Astrocyte of the cerebellum (primary cell): ENCODE measurements at regions not wholly inside any gene's neighbourhood (a gene's known extent, or its start where the extent isn't known, plus 50 kb on each side); places are given as distances from the start of the nearest gene placed in this dataset.

Experiments used
- DNase-seq: peaks from one replicate; pipeline ENCODE4 v3.0.0-alpha.2; 2011; ENCODE audit warnings: low read depth
- H3K4me3 ChIP-seq: 2 replicates; pipeline ENCODE4 v1.5.1; 2011; ENCODE audit warnings: mild to moderate bottlenecking, low read depth, low read length, moderate library complexity
- in situ Hi-C: cut with HindIII; loops from 2 replicates; pipeline ENCODE4 v1.10.0; 2017; ENCODE audit warnings: low sequenced_read_pairs
- TF ChIP-seq, protein P1 (sequence below): IDR thresholded peaks from 2 replicates; pipeline ENCODE4 v1.5.1; 2012; ENCODE audit warnings: low read length, low read depth, moderate library complexity, mild to moderate bottlenecking; ENCODE audit errors: missing control alignments

- no peak for DNase-seq
- TF ChIP-seq, protein P1, sequence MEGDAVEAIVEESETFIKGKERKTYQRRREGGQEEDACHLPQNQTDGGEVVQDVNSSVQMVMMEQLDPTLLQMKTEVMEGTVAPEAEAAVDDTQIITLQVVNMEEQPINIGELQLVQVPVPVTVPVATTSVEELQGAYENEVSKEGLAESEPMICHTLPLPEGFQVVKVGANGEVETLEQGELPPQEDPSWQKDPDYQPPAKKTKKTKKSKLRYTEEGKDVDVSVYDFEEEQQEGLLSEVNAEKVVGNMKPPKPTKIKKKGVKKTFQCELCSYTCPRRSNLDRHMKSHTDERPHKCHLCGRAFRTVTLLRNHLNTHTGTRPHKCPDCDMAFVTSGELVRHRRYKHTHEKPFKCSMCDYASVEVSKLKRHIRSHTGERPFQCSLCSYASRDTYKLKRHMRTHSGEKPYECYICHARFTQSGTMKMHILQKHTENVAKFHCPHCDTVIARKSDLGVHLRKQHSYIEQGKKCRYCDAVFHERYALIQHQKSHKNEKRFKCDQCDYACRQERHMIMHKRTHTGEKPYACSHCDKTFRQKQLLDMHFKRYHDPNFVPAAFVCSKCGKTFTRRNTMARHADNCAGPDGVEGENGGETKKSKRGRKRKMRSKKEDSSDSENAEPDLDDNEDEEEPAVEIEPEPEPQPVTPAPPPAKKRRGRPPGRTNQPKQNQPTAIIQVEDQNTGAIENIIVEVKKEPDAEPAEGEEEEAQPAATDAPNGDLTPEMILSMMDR = no peak
- in situ Hi-C loops = no loop called here
- H3K4me3 ChIP-seq = no peak overlapping the region
Measured at GRCh38 chr4:164613256-164613655, 140.7 kb upstream of the SMIM31 start.

DNA sequence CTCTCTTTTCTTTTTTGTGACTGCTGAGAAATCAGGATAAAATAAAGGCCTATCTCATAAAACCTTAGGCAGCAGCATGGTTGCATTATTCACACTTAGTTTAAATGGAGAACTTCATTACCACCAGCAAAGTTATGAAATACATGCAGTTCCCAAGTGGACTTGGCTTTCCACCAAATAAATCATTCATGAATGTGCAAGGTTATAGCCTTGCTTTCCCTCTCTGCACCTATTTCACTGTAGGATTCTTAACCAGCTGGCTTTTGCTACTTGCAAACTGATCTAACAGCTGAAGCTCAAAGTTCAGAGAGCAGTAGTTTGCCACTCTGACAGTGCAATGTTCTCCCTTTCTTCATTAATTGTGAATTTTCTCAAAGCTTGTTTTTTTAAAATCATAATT, 140.1 kb upstream of the SMIM31 start:
- H3K4me3 ChIP-seq = no peak overlapping the region
- in situ Hi-C loops = no loop called here
- DNase-seq = peak; percentile 6
- TF ChIP-seq, protein P1 = no peak

GRCh38 chr4:164614329-164614728, 139.6 kb upstream of the SMIM31 start:
- in situ Hi-C loops = no loop called here
- TF ChIP-seq, protein P1 = no peak
- DNase-seq = no peak
- H3K4me3 ChIP-seq = no peak overlapping the region

DNA sequence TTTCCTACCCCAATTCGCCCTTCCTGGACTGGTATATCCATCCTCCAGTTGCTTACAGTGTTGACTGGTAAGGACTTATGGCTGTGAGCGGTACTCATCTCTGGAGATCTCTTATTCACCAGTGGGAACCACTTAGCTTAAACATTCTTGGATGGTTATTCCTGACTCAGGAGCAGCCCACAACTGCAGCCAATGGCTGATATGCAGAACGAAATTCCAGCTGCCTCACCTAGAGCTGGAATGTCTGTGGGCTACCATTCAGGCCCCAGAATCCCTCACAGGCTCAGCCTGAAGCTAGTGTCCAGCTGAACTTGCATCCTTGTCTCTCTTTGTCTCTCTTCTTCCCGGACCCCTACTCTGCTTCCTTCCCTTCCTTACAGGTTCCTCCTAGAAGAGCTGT, 138.9 kb upstream of the SMIM31 start:
- DNase-seq = no peak
- in situ Hi-C loops = no loop called here
- H3K4me3 ChIP-seq = no peak overlapping the region
- TF ChIP-seq, protein P1 = no peak

DNA sequence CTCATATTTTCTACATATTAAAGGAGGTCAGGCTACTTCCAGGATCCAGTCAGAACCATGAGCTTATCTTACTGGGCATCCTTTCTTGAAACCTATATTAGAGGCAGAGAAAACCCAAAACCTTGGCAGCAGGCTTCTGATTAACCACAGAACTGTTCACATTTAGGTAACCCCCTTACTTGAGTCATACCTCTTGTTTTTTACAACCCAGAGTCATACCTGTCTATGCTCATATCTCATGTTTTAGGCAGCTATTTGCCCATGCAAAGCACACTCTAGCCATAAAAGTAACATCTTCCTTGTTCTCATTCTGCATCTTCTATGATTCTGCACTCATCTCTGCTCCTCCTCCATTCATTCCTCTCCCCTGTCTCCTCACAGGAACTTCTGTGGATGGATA, 138.0 kb upstream of the SMIM31 start:
- TF ChIP-seq, protein P1 = no peak
- no peak for DNase-seq
- no peak overlapping the region for H3K4me3 ChIP-seq
- in situ Hi-C loops = no loop called here

GRCh38 chr4:164616961-164617360, 137.0 kb upstream of the SMIM31 start:
- in situ Hi-C loops = no loop called here
- DNase-seq = no peak
- TF ChIP-seq, protein P1 = no peak
- H3K4me3 ChIP-seq = no peak overlapping the region

DNA sequence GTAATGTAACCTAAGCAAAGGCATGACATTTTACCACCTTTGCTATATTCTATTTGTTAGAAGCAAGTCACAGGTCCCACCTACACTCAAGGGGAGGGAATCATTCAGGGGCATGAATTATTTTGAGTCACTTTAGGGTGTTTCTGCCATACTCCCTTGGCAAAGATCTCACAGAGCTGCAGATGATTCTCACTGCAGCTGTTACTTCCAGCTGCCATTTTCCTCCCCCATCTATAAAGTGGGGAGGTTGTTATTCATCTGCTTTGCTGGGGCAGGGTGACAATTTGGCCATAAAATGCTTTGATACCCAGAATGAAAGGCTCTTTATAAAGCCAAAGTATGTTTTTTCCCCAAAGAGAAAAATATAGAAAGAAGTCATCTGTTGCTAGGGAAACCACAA, 136.5 kb upstream of the SMIM31 start:
- no peak for DNase-seq
- in situ Hi-C loops = no loop called here
- TF ChIP-seq, protein P1 = no peak
- H3K4me3 ChIP-seq = no peak overlapping the region
